Activated naive CD4-positive, alpha-beta T cell treated with anti-CD3 and anti-CD28 coated beads, Interleukin-2, amount 50 U/mL, for 24 hours (primary cell): ENCODE measurements at regions not wholly inside any gene's neighbourhood (a gene's known extent, or its start where the extent isn't known, plus 50 kb on each side); places are given as distances from the start of the nearest gene placed in this dataset.

Experiments used
- H3K27ac Mint-ChIP-seq: one replicate; pipeline ENCODE4 v1.8.0; 2021; ENCODE audit warnings: mild to moderate bottlenecking, mixed read lengths
- H3K27me3 Mint-ChIP-seq: one replicate; pipeline ENCODE4 v1.8.0; 2021; ENCODE audit warnings: mixed read lengths
- H3K36me3 Mint-ChIP-seq: one replicate; pipeline ENCODE4 v1.8.0; 2021; ENCODE audit warnings: mixed read lengths
- H3K4me1 Mint-ChIP-seq: one replicate; pipeline ENCODE4 v1.8.0; 2021; ENCODE audit warnings: mixed read lengths
- H3K4me3 Mint-ChIP-seq: one replicate; pipeline ENCODE4 v1.8.0; 2021; ENCODE audit warnings: mild to moderate bottlenecking, mixed read lengths
- H3K9me3 Mint-ChIP-seq: one replicate; pipeline ENCODE4 v1.8.0; 2021; ENCODE audit warnings: mixed read lengths

DNA sequence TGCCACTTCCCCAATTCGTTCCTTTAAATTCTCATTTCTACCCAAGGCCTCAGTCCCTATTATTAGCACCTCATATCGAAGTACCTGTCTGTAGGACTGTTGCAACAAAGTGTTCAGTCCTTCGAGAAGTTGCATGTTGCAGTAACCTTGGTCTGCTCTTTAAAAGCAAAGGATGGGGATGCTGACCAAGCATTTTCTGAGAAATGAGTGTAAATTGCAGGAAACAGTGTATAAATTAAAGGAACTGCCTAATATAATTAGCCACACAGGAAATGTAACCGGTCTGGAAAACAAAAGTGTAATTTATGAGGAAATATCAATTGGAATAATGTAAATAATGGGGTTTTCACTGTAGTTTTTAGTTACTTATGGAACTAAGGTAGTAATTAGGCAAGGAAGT lies 261.9 kb upstream of the ARID1B start:
- no peak overlapping the region for H3K4me3 Mint-ChIP-seq
- no peaks in the 10 kb centered on the region for H3K4me1 Mint-ChIP-seq
- H3K36me3 Mint-ChIP-seq, result no peaks in the 10 kb centered on the region
- H3K27ac Mint-ChIP-seq, result no peak overlapping the region
- H3K27me3 Mint-ChIP-seq, result no peaks in the 10 kb centered on the region
- H3K9me3 Mint-ChIP-seq, result peaks cover 7% of the 10 kb centered on the region

DNA sequence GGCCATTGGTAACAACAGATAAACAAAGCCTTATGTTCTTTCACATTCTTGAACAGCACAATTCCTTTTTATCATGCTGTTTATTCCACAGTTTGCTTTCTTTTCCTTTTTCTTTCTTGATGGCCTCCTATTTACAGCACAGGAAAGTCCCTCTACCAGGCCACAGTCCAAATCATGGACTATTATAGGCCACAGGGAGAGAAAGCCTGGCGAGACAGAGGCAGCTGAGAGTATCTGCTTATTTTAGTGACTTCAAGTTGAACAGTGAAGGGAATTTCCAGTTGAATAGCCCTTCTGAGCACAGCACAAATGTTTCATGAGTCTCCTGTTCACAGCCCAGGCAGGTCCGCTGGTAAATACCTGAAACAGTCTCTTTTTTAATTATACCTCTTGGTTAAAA lies 263.7 kb upstream of the ARID1B start:
- no peak overlapping the region for H3K27ac Mint-ChIP-seq
- H3K4me3 Mint-ChIP-seq, result no peak overlapping the region
- no peaks in the 10 kb centered on the region for H3K4me1 Mint-ChIP-seq
- no peaks in the 10 kb centered on the region for H3K36me3 Mint-ChIP-seq
- peaks cover 2% of the 10 kb centered on the region for H3K9me3 Mint-ChIP-seq
- H3K27me3 Mint-ChIP-seq, result peaks cover 2% of the 10 kb centered on the region

DNA sequence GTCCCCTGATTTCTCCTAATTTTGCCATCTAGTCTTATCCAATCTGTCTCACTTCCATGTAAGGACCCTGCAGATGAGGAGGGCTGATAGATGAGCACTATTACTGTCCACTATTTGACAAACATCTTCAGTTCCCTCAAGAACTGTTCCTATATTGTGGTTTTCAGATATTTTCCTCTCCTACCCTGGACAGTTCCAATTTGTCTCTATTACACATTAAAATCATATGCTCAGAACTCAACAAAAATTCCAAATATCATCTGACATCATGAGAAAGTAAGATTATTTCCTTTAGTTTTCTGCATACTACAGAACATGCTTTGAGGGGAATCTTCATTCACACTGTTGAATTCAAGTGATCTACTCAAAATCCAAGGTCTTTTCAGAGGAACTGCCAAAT lies 265.6 kb upstream of the ARID1B start:
- Mint-ChIP-seq H3K27ac (no peak overlapping the region), H3K9me3 (no peaks in the 10 kb centered on the region), H3K36me3 (no peaks in the 10 kb centered on the region), H3K4me3 (no peak overlapping the region), H3K4me1 (no peaks in the 10 kb centered on the region), H3K27me3 (peaks cover 5% of the 10 kb centered on the region)

DNA sequence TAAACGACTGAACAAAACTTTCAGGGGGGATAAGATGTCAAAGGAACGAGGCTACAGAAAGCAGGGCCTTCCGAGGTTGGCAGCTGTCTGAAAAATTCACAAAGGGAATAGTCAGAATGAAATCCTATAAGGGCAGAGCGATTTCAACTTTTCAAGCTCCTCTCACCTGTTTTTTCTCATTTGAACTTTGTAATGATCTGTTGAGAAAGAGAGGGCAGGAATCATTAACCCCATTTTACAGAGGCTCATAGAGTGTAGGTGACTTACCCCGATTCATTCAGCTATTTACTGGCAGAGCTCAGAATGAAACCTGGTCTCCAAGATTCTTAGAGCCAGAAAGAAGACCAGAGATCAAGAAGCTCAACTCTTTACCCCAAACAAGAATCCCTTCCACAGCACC lies 266.1 kb upstream of the ARID1B start:
- Mint-ChIP-seq H3K27me3 (peaks cover 5% of the 10 kb centered on the region), H3K36me3 (no peaks in the 10 kb centered on the region), H3K9me3 (no peaks in the 10 kb centered on the region), H3K4me3 (no peak overlapping the region), H3K4me1 (no peaks in the 10 kb centered on the region), H3K27ac (no peak overlapping the region)

DNA sequence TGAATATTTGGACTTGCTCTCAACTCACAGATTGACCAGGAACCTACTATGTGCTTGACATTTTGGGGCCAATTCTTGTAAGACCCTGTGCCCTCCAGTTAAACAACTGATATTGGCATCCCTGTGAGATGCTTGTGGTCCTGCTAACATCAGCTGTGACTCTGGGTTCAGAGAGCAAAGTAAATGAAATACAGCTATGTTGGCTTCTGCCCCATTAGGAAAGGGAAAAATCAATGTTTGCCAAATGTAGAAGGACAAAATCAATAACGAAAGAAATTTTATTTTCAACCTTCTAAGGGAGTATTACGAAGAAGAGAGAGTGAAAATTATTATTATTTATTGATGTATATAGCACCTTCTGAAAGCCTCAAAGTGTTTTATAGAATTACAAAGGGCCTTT lies 266.9 kb upstream of the ARID1B start:
- Mint-ChIP-seq H3K36me3 (no peaks in the 10 kb centered on the region), H3K27me3 (peaks cover 5% of the 10 kb centered on the region), H3K4me3 (no peak overlapping the region), H3K27ac (no peak overlapping the region), H3K4me1 (no peaks in the 10 kb centered on the region), H3K9me3 (no peaks in the 10 kb centered on the region)

DNA sequence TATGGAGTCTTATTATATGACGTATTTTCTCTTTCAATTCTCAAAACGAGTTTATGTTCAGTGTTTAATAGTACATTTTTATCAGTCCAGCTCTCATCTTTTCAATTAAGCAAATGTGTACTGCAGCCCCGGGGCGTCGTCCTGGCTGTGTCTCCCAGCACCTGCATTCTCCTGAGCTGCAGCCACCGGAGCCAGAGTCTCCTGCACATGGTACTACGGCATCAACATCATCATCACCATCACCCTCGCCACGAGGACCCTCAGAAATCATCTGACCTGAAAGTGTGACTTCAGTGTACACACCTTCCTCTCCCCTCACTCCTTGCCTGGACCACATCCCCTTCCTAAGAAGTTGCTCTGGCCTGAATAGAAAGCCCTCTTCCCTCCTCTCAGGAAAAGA lies 267.7 kb upstream of the ARID1B start:
- Mint-ChIP-seq H3K27ac (no peak overlapping the region), H3K36me3 (no peaks in the 10 kb centered on the region), H3K4me3 (no peak overlapping the region), H3K27me3 (peaks cover 5% of the 10 kb centered on the region), H3K4me1 (no peaks in the 10 kb centered on the region), H3K9me3 (no peaks in the 10 kb centered on the region)

DNA sequence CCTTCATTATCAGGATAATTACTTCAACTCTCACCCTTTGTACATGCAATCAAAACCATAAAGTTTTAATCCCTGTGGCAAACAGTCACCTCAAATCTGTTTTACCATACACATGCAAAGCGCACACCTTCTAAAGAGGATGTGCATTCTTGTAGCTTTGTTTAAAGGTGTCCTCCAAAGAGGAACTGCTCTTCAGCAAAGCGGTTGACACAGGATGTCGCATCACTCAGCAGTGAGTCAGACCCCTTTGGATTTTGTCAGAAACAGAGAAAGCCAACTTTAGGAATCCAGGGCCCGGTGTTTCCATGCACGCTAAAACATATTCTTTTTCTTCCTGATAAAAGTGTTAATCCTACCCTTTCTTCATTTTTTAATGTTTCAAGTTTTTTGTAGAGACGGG lies 268.3 kb upstream of the ARID1B start:
- peaks cover 5% of the 10 kb centered on the region for H3K27me3 Mint-ChIP-seq
- H3K4me3 Mint-ChIP-seq, result no peak overlapping the region
- no peaks in the 10 kb centered on the region for H3K36me3 Mint-ChIP-seq
- no peak overlapping the region for H3K27ac Mint-ChIP-seq
- H3K9me3 Mint-ChIP-seq, result no peaks in the 10 kb centered on the region
- no peaks in the 10 kb centered on the region for H3K4me1 Mint-ChIP-seq

DNA sequence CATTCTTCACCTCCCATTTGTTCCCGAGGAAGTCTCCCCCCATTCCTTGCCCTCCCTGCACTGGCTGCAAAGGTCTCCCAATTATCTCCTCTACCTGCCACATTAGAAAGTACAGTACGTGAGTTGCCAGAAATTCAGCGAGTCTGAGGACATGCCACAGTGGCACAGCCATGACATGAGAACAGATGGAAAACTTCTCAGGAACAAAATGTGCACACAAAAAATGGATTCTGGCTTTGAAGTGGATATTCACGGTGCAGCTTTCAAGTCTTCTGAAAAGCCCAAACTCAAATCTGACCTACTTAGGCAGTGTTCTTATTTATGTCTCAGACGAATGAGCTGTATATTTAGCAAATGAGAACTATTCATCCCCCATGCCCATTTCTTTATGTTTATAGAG lies 269.1 kb upstream of the ARID1B start:
- H3K9me3 Mint-ChIP-seq, result no peaks in the 10 kb centered on the region
- H3K36me3 Mint-ChIP-seq, result no peaks in the 10 kb centered on the region
- H3K4me3 Mint-ChIP-seq, result no peak overlapping the region
- H3K4me1 Mint-ChIP-seq, result no peaks in the 10 kb centered on the region
- H3K27ac Mint-ChIP-seq, result no peak overlapping the region
- H3K27me3 Mint-ChIP-seq, result peaks cover 5% of the 10 kb centered on the region

DNA sequence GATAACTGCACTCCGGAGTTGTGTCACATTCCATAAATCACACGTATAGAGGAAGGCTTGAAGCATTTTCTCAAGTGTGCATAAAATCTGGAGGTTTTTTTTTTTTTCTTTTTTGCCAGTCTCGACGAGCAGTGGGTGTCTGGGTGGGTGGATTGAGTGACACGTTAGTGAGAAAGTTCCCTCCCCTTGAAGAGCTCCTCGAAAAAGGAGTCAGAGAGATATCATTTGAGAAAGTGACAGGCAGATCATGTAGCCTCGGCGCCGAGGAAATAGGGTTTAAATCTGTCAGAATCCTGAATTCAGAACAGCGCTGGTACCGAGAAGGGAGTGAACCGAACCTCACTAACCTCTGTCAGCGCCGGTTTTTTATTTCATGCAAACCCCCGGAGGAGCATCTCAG lies 269.5 kb upstream of the ARID1B start:
- peaks cover 5% of the 10 kb centered on the region for H3K27me3 Mint-ChIP-seq
- no peaks in the 10 kb centered on the region for H3K4me1 Mint-ChIP-seq
- no peaks in the 10 kb centered on the region for H3K36me3 Mint-ChIP-seq
- H3K27ac Mint-ChIP-seq, result no peak overlapping the region
- H3K9me3 Mint-ChIP-seq, result no peaks in the 10 kb centered on the region
- no peak overlapping the region for H3K4me3 Mint-ChIP-seq

DNA sequence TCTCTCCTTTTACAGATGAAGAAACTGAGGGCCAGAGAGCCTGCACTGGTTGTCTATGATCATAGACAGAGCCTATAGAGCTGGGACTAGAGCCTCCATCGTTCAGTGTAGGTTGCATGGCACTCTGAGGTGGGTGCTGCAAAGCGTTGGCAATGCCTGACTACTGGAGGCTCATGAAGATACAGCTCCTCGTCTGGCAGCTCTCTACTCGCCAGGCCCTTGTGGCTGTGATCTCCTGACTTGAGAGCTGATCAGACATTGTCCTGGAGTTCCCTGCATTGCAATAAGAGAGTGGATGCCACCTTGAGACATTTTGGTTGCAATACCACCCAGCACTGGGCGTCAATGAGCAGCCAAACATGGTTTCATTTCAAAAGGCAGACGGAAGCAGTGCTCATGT lies 270.1 kb upstream of the ARID1B start:
- H3K4me3 Mint-ChIP-seq, result no peak overlapping the region
- no peak overlapping the region for H3K27ac Mint-ChIP-seq
- H3K4me1 Mint-ChIP-seq, result no peaks in the 10 kb centered on the region
- no peaks in the 10 kb centered on the region for H3K36me3 Mint-ChIP-seq
- H3K27me3 Mint-ChIP-seq, result peaks cover 5% of the 10 kb centered on the region
- no peaks in the 10 kb centered on the region for H3K9me3 Mint-ChIP-seq

DNA sequence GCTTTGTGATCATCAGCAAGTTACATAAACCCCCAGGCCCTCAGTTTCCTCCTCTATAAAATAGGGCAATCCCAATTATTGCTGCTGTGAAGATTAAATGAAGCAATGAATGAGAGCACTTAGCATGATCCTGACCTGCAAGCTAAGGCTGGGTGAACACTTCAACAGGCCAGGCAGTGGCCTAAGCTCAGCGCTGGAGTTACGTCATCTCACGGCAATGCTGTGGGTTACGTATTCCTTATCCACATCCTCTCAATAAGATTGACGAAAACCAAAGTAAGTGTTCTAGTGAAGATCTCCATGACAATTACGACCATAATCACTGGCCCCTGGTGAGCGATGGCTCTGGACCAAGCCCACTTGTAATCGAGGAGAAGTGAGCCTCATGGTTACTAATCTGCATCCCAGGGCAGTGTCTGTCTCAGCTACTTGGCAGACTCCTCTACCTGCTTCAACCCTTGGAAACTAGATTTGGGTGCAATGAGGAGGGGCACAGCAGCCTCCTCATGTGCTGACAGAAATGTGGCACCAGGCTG lies 274.1 kb upstream of the ARID1B start:
- Mint-ChIP-seq H3K27ac (no peak overlapping the region), H3K36me3 (peaks cover 3% of the 10 kb centered on the region), H3K4me1 (no peaks in the 10 kb centered on the region), H3K9me3 (peaks cover 14% of the 10 kb centered on the region), H3K27me3 (peaks cover under 1% of the 10 kb centered on the region), H3K4me3 (no peak overlapping the region)

DNA sequence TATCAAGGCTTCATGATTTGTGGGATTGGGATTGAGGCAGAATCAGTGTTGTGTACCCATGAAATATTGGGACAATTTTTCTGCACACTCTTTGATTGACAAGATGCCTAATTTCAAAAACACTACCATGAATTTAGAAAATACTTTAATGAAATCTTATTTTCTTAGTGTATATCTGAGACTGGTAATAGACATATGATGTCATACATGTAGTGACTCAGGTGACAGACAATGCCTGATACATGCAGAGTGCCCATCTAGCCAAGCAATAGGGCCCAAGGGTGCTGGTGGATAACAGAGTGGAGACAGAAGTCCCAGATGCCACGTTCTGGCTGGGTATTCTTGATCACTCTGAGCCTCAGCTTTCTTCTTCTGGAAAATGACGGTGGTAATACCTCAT lies 279.6 kb upstream of the ARID1B start:
- Mint-ChIP-seq H3K4me3 (no peak overlapping the region), H3K27ac (no peak overlapping the region), H3K9me3 (peaks cover 14% of the 10 kb centered on the region), H3K27me3 (no peaks in the 10 kb centered on the region), H3K36me3 (peaks cover 3% of the 10 kb centered on the region), H3K4me1 (no peaks in the 10 kb centered on the region)

DNA sequence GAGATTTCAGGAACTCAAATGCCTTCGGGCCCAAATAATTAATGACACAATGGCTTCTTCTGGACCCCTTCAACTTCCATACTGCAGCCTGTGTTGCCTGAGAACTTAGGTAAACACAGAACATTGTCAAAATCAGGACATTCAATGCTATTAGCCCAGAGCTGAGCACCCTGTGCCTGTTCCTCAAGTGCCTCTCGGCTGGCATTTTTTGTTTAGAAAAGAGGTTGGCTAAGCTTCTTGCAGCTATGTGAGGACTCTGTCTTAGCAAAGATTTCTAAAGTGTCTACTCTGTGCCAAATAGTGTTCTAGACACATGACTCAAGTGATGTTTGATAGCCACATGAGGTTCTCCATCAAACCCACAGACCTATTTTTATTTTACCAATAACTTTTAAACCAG lies 289.3 kb upstream of the ARID1B start:
- no peaks in the 10 kb centered on the region for H3K36me3 Mint-ChIP-seq
- H3K27me3 Mint-ChIP-seq, result no peaks in the 10 kb centered on the region
- no peak overlapping the region for H3K4me3 Mint-ChIP-seq
- peaks cover 5% of the 10 kb centered on the region for H3K9me3 Mint-ChIP-seq
- H3K27ac Mint-ChIP-seq, result no peak overlapping the region
- no peaks in the 10 kb centered on the region for H3K4me1 Mint-ChIP-seq

DNA sequence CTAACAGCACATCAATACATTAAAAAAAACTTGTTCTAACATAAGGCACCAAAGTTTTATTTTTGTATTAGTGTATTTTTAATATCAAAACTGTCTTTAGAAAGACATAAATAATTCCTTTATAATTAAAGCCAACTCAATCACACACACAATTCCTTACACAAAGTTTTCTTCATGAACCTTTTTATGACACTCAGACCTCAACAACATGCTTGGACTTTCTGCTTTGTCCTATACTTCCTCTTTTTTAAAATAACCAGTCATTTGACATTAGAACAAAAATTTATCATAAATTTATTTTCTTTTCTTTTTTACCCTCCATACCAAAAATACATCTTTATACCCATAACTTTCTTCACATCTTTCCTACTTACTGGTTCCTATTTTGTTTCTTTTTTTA lies 292.0 kb upstream of the ARID1B start:
- Mint-ChIP-seq H3K4me3 (no peak overlapping the region), H3K9me3 (peaks cover 5% of the 10 kb centered on the region), H3K36me3 (no peaks in the 10 kb centered on the region), H3K4me1 (no peaks in the 10 kb centered on the region), H3K27me3 (no peaks in the 10 kb centered on the region), H3K27ac (no peak overlapping the region)

DNA sequence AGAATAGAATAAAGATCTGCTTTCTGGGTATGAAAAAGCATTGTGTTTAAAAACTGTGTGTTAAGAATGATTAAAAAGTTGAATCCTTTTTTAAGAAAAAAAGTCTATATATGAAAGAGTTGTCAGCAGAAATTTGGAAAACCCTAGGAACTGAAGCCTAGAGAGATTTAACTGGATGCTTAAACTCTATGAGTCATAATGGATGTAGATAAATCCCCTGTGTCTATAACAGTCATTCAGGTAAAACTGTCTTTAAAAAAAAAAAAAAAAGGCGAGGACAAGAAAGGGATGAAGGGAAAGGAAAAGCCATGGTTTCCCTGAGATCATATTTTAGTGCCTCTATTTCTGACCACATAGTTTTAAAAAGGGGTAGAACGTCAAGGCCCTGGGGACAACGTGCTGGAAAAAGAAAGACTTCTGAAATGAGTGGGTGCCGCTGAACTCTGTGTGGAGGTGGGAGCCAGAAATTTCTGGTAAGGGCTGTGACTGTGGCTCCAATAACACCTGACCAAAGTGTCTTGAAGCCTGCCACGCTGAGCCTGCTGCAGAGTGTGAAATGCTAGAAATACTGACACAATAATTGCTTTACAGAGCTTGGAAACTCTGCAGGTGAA lies 302.6 kb upstream of the ARID1B start:
- Mint-ChIP-seq H3K9me3 (no peaks in the 10 kb centered on the region), H3K4me3 (no peak overlapping the region), H3K36me3 (no peaks in the 10 kb centered on the region), H3K4me1 (peaks cover 5% of the 10 kb centered on the region), H3K27ac (no peak overlapping the region), H3K27me3 (no peaks in the 10 kb centered on the region)

DNA sequence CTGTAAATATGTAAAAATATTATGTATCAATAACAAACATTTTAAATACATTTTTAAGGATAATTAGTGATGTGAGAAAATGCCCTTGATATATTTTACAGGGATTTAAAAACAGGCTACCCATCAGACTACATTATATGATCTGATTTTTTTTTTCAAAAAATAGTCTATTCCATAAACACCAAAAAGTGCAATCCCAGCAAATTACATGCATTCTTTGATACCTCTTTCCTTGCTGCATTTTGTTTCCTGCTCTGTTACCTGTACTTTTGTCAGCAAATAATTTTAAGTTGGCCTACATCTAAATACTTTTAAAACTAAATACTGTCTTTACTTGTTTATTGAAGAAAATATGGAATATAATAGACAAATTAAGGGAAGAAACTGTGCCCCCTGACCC lies 306.2 kb upstream of the ARID1B start:
- peaks cover 5% of the 10 kb centered on the region for H3K4me1 Mint-ChIP-seq
- no peaks in the 10 kb centered on the region for H3K27me3 Mint-ChIP-seq

More for the DNA sequence above, 306.2 kb upstream of the ARID1B start:
- no peaks in the 10 kb centered on the region for H3K36me3 Mint-ChIP-seq
- H3K4me3 Mint-ChIP-seq, result no peak overlapping the region
- no peak overlapping the region for H3K27ac Mint-ChIP-seq
- no peaks in the 10 kb centered on the region for H3K9me3 Mint-ChIP-seq
